Activated T-cell treated with anti-CD3 and anti-CD28 coated beads, Interleukin-2, amount 50 U/mL, for 1 hour (primary cell): ENCODE measurements at regions not wholly inside any gene's neighbourhood (a gene's known extent, or its start where the extent isn't known, plus 50 kb on each side); places are given as distances from the start of the nearest gene placed in this dataset.

Experiments used
- DNase-seq: peaks from one replicate; pipeline ENCODE4 v3.0.0-alpha.2; 2020

- peak; percentile 60 for DNase-seq
Observed at GRCh38 chr2:9739531-9739964, 103.7 kb upstream of the TAF1B start.

- no peak for DNase-seq
Observed at GRCh38 chr2:9740382-9741073, 102.7 kb upstream of the TAF1B start.

GRCh38 chr2:9741110-9741509 is 102.2 kb upstream of the TAF1B start:
- no peak for DNase-seq

DNA sequence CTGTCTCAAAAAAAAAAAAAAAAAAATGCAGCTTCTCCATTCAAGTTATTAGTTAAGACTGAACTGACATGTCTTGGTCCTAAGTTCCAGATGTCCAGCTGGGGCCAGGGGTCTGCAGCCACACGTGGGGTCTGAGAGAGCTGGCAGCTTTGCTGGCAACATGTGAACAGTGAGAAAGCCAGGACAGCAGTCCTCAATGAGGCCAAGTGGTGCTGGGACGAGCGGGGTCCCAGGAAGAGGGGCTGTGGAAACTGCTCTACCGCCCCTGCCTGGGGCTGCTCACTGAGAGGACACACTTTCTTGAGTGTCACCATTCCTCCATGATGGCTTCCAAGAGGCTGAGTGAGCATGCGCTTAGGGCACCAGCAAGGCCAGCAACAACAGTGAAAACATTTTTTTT is 100.7 kb upstream of the TAF1B start:
- no peak for DNase-seq

- no peak for DNase-seq
Observed at GRCh38 chr2:9744256-9745004, 98.8 kb upstream of the TAF1B start.

DNA sequence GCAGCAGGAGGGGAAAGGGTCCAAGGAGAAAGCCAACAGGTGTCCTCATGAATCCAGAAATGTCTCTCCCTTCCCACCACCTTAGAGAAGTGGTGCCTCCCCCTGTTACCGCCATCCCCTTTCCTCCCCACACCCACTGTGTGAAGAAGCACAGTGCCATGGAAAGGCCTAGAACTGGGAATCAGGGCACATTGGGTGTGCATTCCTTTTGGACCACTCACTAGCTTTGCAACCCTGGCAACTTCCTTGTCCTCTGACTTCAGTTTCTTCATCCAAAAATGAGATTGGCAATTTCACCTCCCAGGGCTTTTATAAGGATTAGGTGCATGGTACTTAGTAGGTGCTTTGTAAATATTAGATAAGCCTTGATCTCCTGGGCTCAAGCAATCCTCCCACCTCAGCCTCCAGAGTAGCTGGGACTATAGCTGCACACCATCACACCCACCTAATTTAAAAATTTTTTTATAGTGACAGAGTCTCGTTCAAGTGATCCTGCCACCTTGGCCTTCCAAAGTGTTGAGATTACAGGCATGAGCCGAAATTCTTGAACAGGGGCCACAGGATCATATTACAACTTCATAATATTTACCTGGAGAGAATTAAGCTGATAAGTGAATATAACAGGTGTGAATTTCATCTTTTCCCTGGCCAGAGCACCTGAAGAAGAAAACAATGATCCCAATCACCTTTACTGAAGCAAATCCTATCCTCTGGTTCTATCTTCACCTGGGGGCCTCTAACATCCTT is 97.9 kb upstream of the TAF1B start:
- DNase-seq, result no peak

DNA sequence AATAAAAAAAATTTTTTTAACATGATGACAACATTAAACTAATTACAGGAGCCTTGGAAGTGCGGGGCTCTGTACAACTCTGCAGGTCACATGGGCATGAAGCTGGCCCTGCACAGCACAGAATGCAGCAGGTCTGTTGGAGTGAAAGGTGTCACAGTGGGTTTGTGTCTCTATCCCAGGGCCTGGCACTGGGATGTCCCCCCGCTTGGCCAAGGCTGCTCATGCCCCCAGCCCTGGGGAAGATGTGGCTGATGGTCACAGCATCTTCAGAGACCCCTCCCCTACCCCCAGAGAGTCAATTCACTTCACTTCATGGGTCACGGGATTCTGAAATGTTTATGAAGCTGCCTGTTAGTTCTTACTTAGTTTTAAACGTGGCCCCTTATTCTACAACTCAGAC is 95.9 kb upstream of the TAF1B start:
- no peak for DNase-seq

GRCh38 chr2:9748577-9748976 is 94.7 kb upstream of the TAF1B start:
- DNase-seq, result no peak

GRCh38 chr2:9749546-9750223 is 93.6 kb upstream of the TAF1B start:
- no peak for DNase-seq

DNA sequence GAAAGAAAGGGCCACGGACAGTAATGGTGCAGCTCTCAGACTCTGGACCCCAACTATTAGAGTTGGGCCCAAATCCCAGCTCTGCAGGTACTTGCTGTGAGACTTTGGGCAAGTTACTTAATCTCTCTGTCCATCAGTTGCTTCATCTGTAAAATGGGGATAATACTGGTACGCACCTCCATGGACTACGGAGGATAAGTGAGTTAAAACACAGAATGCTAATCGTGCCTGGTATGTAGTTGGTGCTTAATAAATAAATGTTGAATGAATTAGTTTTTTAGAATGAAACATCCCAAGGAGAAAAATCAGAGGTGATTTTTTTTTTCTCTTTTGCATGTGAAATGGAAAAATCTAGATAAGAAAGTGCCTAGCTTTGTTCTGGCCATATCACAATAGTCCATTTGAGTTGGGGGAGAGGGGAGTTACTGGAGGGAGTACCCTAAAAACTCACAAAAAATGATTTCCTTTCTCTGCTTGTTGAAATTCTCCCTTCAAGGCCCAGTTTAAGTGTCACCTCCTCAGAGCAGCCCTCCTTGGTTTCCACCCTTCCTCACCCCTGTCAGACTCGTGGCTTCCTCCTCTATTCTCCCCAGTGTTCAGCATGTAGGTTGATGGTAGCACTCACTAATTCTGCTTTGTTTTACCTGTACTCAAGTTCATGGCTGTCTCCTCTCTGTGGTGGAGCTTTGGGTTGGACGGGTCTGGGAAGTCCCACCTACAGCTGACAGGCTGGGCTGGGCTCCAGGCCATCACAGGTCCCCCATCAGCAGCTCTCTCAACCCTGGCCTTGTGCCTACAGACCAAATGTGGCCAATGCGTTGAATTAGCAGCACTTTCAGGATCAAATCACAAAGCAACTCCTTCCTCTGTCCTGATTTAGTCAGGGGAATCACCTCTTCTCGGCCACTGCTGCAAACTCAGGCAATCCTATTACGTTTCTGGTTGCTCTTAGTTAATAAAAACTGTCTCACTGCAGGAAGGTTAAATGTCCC is 92.8 kb upstream of the TAF1B start:
- no peak for DNase-seq

DNA sequence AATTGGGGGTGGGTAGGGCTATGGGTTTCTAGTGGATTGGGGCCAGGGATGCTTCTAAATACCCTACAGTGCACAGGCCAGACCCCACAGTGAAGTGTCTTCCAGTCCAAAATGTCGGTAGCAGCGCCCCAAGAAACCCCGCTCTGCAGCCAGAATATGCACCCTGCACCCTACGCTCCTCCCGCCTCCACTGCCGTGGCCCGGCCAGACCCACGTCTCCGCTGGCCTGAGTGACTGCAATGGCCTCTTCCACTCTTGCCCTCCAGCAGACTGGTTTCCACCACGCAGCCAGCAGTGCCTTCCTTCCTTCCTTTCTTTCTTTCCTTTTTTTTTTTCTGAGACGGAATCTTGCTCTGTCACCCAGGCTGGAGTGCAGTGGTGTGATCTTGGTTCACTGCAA is 91.4 kb upstream of the TAF1B start:
- DNase-seq, result no peak

DNA sequence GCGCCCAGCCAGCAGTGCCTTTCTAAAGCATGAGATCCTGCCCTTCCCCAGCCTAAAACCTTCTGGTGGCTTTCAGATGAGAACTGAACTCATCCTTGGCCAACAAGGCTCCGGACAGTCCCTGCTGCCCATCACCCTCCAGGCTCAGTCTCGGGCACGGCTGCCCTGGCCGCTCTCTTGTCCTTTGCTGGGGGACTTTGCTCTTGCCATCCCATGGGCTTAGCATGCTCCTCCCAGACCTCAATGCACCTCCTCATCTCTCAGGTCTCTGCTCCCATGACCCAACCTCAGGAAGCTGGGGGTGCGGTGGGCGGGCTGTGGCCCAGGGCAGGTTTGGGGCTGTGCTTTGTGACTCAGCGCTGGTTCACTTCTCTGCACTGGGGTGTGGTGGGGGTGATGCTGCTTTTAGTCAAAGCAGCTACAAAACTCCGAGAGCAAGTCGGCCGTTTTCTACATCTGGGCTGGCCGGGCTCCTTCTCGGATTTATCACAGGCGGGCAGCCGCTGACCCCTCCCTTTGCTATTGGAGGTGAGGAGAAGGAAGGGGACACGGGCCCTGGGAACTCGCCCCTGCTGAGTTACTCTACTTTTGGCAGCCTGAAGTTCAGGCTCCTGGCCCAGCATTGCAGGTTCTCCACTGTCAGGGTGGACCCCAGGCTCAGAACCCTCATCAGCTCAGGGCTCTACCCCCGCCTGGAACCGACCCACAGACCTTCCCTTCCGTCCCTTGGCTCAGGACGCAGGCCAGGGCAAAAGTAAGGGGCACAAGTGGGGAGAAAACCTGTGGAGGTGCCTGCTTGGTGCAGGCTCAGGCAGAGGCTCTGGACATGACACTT is 90.6 kb upstream of the TAF1B start:
- DNase-seq, result peak; percentile 76

- DNase-seq, result peak; percentile 32
Observed at GRCh38 chr2:9753276-9753600, 90.0 kb upstream of the TAF1B start.

- DNase-seq, result peak; percentile 56
Observed at GRCh38 chr2:9753665-9754531, 89.4 kb upstream of the TAF1B start.

- DNase-seq, result no peak
Observed at GRCh38 chr2:9754532-9754887, 88.8 kb upstream of the TAF1B start.

DNA sequence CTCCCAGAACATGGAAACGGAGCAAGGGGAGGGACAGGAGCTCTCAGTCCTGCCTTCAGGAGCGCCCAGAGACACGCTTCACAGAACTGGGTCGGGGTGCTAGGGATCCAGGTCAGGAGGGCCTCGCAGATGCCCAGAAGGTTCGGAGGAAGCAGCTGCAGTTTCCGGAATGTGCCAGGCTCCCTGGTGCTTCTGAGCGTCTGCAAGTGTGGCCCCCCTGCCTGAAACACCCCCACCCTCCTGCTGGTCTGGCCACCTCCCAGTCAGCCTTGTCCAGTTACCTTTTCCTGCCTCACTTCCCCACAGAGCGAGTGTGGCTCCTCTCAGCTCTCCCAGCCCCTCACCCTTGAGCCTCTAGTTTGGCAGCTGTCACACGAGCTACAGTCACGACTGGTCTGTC is 88.3 kb upstream of the TAF1B start:
- no peak for DNase-seq

GRCh38 chr2:9755638-9756037 is 87.6 kb upstream of the TAF1B start:
- no peak for DNase-seq

GRCh38 chr2:9756692-9757250 is 86.5 kb upstream of the TAF1B start:
- DNase-seq, result no peak

- DNase-seq, result no peak
Observed at GRCh38 chr2:9757501-9758264, 85.6 kb upstream of the TAF1B start.
